ENCODE measurements at regions not wholly inside any gene's neighbourhood (a gene's known extent, or its start where the extent isn't known, plus 50 kb on each side); places are given as distances from the start of the nearest gene placed in this dataset.

DNA sequence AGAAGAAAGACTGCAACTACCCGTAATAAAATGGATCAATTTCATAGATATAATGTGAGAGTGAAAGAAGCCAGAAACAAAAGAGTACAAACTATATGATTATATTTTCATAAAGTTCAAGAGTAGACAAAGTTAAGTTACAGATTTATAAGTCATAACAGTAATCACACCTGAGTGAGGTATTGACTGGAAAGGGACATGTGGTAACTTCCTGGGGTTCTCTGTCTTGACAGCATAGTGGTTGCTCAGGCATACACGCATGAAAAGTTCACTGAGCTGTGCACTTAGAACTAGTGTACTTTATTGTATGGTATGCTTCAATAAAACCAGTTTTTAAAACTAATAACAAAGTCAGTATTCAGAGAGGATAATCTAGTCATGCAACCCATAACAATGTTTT is 653.6 kb downstream of the EPM2A start:
- H3K4me1 Mint-ChIP-seq, result peaks cover 8% of the 10 kb centered on the region; the same call in 2 of the 3 replicates
- H3K4me3 Mint-ChIP-seq, result no peak overlapping the region
- no peaks in the 10 kb centered on the region for H3K27me3 Mint-ChIP-seq (ENCODE audit: insufficient read depth, low read depth, poor library complexity)
- Histone ChIP-seq H3K4me3 (no peak overlapping the region), H3K36me3 (ENCODE audit: insufficient read depth) (no peaks in the 10 kb centered on the region), H3K27ac (ENCODE audit: low read depth) (no peak overlapping the region), H4K20me1 (replicated peaks; ENCODE audit: insufficient read depth) (no peaks in the 10 kb centered on the region), H3F3A (replicated peaks; ENCODE audit: low read depth) (no peaks in the 10 kb centered on the region), H2AFZ (no peak overlapping the region), H3K4me2 (no peak overlapping the region), H3K27me3 (ENCODE audit: insufficient read depth) (no peaks in the 10 kb centered on the region), H3K9me2 (ENCODE audit: insufficient read depth) (no peaks in the 10 kb centered on the region; the same call in 1 of the 2 replicates), H3K79me2 (replicated peaks; ENCODE audit: insufficient read depth) (no peaks in the 10 kb centered on the region), H3K4me1 (ENCODE audit: insufficient read depth) (no peaks in the 10 kb centered on the region)
- TF ChIP-seq, protein P1, sequence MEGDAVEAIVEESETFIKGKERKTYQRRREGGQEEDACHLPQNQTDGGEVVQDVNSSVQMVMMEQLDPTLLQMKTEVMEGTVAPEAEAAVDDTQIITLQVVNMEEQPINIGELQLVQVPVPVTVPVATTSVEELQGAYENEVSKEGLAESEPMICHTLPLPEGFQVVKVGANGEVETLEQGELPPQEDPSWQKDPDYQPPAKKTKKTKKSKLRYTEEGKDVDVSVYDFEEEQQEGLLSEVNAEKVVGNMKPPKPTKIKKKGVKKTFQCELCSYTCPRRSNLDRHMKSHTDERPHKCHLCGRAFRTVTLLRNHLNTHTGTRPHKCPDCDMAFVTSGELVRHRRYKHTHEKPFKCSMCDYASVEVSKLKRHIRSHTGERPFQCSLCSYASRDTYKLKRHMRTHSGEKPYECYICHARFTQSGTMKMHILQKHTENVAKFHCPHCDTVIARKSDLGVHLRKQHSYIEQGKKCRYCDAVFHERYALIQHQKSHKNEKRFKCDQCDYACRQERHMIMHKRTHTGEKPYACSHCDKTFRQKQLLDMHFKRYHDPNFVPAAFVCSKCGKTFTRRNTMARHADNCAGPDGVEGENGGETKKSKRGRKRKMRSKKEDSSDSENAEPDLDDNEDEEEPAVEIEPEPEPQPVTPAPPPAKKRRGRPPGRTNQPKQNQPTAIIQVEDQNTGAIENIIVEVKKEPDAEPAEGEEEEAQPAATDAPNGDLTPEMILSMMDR (conservative IDR thresholded peaks at IDR 0.05; ENCODE audit: low read depth in 2 of 2), result no peak
- no peak for ATAC-seq
- DNase-seq (ENCODE audit: low spot score), result no peak
- H3K9me3 Mint-ChIP-seq, result no peaks in the 10 kb centered on the region
- H3K36me3 Mint-ChIP-seq (ENCODE audit: low read depth), result no peaks in the 10 kb centered on the region
- no peak overlapping the region for H3K27ac Mint-ChIP-seq

DNA sequence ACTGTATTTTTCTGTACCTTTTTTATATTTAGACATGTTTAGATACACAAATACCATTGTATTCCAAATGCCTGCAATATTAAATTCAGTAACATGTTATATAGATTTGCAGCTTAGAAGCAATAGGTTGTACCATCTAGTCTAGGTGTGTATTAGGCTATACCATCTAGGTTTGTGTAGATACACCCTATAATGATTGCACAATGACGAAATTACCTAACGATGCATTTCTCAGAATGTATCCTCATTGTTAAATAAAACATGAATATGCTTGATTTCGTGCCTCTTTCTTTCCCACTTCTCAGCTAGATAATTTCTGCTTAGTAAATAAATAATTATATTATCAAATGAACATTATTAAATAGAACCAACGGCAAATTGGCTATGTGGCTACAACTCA is 653.0 kb downstream of the EPM2A start:
- H3K36me3 Mint-ChIP-seq (ENCODE audit: low read depth), result no peaks in the 10 kb centered on the region
- H3K4me3 Mint-ChIP-seq, result no peak overlapping the region
- H3K27me3 Mint-ChIP-seq (ENCODE audit: insufficient read depth, low read depth, poor library complexity), result no peaks in the 10 kb centered on the region
- H3K27ac Mint-ChIP-seq, result no peak overlapping the region
- H3K4me1 Mint-ChIP-seq, result peaks cover 8% of the 10 kb centered on the region; the same call in 2 of the 3 replicates
- no peak overlapping the region for H3K4me3 ChIP-seq
- ATAC-seq (no peak), DNase-seq (ENCODE audit: low spot score) (no peak)
- no peak overlapping the region for H3K4me2 ChIP-seq
- no peaks in the 10 kb centered on the region for H4K20me1 ChIP-seq (replicated peaks; ENCODE audit: insufficient read depth)
- H3K9me3 Mint-ChIP-seq, result no peaks in the 10 kb centered on the region
- H3K9me2 ChIP-seq (ENCODE audit: insufficient read depth), result no peaks in the 10 kb centered on the region; the same call in 1 of the 2 replicates
- no peaks in the 10 kb centered on the region for H3K79me2 ChIP-seq (replicated peaks; ENCODE audit: insufficient read depth)
- no peaks in the 10 kb centered on the region for H3F3A ChIP-seq (replicated peaks; ENCODE audit: low read depth)
- no peak overlapping the region for H3K27ac ChIP-seq (ENCODE audit: low read depth)
- no peaks in the 10 kb centered on the region for H3K36me3 ChIP-seq (ENCODE audit: insufficient read depth)
- H3K4me1 ChIP-seq (ENCODE audit: insufficient read depth), result no peaks in the 10 kb centered on the region
- H3K27me3 ChIP-seq (ENCODE audit: insufficient read depth), result no peaks in the 10 kb centered on the region
- H2AFZ ChIP-seq, result no peak overlapping the region
- TF ChIP-seq, protein P2, sequence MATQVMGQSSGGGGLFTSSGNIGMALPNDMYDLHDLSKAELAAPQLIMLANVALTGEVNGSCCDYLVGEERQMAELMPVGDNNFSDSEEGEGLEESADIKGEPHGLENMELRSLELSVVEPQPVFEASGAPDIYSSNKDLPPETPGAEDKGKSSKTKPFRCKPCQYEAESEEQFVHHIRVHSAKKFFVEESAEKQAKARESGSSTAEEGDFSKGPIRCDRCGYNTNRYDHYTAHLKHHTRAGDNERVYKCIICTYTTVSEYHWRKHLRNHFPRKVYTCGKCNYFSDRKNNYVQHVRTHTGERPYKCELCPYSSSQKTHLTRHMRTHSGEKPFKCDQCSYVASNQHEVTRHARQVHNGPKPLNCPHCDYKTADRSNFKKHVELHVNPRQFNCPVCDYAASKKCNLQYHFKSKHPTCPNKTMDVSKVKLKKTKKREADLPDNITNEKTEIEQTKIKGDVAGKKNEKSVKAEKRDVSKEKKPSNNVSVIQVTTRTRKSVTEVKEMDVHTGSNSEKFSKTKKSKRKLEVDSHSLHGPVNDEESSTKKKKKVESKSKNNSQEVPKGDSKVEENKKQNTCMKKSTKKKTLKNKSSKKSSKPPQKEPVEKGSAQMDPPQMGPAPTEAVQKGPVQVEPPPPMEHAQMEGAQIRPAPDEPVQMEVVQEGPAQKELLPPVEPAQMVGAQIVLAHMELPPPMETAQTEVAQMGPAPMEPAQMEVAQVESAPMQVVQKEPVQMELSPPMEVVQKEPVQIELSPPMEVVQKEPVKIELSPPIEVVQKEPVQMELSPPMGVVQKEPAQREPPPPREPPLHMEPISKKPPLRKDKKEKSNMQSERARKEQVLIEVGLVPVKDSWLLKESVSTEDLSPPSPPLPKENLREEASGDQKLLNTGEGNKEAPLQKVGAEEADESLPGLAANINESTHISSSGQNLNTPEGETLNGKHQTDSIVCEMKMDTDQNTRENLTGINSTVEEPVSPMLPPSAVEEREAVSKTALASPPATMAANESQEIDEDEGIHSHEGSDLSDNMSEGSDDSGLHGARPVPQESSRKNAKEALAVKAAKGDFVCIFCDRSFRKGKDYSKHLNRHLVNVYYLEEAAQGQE (IDR thresholded peaks at IDR 0.05; ENCODE audit: unreplicated experiment), result no peak
- TF ChIP-seq CREB1 (CRISPR knock-in tag; IDR thresholded peaks at IDR 0.05; ENCODE audit: low read depth), result no peak
- TF ChIP-seq, protein P1 (conservative IDR thresholded peaks at IDR 0.05; ENCODE audit: low read depth in 2 of 2), result no peak
- TF ChIP-seq POLR2AphosphoS5 (IDR thresholded peaks at IDR 0.05; ENCODE audit: low read depth), result no peak
- TF ChIP-seq ZNF114 (CRISPR knock-in tag; IDR thresholded peaks at IDR 0.05), result no peak
- TF ChIP-seq EZH2phosphoT487 (IDR thresholded peaks at IDR 0.05; ENCODE audit: unreplicated experiment), result no peak
- no peak for TF ChIP-seq EZH2 (IDR thresholded peaks at IDR 0.05; ENCODE audit: low read depth, unreplicated experiment)
- TF ChIP-seq, protein P3, sequence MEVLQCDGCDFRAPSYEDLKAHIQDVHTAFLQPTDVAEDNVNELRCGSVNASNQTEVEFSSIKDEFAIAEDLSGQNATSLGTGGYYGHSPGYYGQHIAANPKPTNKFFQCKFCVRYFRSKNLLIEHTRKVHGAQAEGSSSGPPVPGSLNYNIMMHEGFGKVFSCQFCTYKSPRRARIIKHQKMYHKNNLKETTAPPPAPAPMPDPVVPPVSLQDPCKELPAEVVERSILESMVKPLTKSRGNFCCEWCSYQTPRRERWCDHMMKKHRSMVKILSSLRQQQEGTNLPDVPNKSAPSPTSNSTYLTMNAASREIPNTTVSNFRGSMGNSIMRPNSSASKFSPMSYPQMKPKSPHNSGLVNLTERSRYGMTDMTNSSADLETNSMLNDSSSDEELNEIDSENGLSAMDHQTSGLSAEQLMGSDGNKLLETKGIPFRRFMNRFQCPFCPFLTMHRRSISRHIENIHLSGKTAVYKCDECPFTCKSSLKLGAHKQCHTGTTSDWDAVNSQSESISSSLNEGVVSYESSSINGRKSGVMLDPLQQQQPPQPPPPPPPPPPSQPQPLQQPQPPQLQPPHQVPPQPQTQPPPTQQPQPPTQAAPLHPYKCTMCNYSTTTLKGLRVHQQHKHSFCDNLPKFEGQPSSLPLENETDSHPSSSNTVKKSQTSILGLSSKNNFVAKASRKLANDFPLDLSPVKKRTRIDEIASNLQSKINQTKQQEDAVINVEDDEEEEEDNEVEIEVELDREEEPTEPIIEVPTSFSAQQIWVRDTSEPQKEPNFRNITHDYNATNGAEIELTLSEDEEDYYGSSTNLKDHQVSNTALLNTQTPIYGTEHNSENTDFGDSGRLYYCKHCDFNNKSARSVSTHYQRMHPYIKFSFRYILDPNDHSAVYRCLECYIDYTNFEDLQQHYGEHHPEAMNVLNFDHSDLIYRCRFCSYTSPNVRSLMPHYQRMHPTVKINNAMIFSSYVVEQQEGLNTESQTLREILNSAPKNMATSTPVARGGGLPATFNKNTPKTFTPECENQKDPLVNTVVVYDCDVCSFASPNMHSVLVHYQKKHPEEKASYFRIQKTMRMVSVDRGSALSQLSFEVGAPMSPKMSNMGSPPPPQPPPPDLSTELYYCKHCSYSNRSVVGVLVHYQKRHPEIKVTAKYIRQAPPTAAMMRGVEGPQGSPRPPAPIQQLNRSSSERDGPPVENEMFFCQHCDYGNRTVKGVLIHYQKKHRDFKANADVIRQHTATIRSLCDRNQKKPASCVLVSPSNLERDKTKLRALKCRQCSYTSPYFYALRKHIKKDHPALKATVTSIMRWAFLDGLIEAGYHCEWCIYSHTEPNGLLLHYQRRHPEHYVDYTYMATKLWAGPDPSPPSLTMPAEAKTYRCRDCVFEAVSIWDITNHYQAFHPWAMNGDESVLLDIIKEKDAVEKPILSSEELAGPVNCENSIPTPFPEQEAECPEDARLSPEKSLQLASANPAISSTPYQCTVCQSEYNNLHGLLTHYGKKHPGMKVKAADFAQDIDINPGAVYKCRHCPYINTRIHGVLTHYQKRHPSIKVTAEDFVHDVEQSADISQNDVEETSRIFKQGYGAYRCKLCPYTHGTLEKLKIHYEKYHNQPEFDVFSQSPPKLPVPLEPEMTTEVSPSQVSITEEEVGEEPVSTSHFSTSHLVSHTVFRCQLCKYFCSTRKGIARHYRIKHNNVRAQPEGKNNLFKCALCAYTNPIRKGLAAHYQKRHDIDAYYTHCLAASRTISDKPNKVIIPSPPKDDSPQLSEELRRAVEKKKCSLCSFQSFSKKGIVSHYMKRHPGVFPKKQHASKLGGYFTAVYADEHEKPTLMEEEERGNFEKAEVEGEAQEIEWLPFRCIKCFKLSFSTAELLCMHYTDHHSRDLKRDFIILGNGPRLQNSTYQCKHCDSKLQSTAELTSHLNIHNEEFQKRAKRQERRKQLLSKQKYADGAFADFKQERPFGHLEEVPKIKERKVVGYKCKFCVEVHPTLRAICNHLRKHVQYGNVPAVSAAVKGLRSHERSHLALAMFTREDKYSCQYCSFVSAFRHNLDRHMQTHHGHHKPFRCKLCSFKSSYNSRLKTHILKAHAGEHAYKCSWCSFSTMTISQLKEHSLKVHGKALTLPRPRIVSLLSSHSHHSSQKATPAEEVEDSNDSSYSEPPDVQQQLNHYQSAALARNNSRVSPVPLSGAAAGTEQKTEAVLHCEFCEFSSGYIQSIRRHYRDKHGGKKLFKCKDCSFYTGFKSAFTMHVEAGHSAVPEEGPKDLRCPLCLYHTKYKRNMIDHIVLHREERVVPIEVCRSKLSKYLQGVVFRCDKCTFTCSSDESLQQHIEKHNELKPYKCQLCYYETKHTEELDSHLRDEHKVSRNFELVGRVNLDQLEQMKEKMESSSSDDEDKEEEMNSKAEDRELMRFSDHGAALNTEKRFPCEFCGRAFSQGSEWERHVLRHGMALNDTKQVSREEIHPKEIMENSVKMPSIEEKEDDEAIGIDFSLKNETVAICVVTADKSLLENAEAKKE (CRISPR knock-in tag; IDR thresholded peaks at IDR 0.05), result no peak

Measured in GM23338 (cell line).